ENCODE measurements at regions not wholly inside any gene's neighbourhood (a gene's known extent, or its start where the extent isn't known, plus 50 kb on each side); places are given as distances from the start of the nearest gene placed in this dataset.

DNA sequence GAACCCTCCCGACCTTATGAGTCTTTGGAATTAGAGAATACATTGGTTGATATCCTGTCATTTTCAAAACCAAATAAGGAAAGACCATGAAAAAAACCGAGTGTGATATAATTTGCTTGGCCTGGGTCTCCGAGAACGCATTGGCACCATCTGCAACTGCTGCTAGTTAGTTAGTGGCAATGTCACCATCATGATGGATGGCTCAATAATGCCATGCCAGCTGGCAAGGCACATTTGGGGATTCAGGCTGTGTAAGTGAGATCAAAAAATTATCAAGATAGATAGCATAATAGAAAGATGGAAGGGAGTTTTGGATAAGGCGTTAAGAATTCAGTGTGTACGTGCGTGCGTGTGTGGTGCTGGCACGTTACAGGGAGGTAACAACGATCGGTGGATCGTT is 134.7 kb upstream of the TCERG1L start:
- DNase-seq (ENCODE audit: low read depth): no peak
- no peak overlapping the region for H3K4me3 ChIP-seq (ENCODE audit: low read depth, low read length)
- TF ChIP-seq, protein P1, sequence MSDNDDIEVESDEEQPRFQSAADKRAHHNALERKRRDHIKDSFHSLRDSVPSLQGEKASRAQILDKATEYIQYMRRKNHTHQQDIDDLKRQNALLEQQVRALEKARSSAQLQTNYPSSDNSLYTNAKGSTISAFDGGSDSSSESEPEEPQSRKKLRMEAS (IDR thresholded peaks at IDR 0.05; ENCODE audit: low read depth, low read length): no peak

DNA sequence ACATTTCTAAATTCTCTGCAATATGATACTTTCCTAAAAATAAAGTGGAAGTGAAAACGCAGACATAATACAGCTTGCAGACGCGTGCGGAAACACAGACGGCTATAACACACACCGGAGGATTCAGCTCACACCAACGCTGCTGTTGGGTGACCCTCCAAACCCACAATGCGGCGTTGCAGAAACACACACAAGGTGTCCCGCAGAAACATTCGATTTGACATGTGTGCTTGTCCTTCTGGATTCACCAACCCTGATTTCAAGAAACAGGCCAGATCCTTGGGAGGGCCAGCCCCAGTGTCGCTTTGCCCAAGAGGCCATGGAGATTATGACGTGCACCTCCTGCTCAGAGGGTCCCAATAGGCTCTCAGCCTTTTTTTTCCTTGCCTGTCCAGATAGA is 136.7 kb upstream of the TCERG1L start:
- TF ChIP-seq, protein P2, sequence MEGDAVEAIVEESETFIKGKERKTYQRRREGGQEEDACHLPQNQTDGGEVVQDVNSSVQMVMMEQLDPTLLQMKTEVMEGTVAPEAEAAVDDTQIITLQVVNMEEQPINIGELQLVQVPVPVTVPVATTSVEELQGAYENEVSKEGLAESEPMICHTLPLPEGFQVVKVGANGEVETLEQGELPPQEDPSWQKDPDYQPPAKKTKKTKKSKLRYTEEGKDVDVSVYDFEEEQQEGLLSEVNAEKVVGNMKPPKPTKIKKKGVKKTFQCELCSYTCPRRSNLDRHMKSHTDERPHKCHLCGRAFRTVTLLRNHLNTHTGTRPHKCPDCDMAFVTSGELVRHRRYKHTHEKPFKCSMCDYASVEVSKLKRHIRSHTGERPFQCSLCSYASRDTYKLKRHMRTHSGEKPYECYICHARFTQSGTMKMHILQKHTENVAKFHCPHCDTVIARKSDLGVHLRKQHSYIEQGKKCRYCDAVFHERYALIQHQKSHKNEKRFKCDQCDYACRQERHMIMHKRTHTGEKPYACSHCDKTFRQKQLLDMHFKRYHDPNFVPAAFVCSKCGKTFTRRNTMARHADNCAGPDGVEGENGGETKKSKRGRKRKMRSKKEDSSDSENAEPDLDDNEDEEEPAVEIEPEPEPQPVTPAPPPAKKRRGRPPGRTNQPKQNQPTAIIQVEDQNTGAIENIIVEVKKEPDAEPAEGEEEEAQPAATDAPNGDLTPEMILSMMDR (IDR thresholded peaks at IDR 0.05; ENCODE audit: low read depth, low read length): no peak
- TF ChIP-seq MYC (IDR thresholded peaks at IDR 0.05; ENCODE audit: low read depth, low read length) (no peak), POLR2A (IDR thresholded peaks at IDR 0.05; ENCODE audit: extremely low read depth, insufficient read length) (no peak)
- TF ChIP-seq, protein P1 (IDR thresholded peaks at IDR 0.05; ENCODE audit: low read depth, low read length): no peak
- H3K4me3 ChIP-seq (ENCODE audit: low read depth, low read length): no peak overlapping the region

DNA sequence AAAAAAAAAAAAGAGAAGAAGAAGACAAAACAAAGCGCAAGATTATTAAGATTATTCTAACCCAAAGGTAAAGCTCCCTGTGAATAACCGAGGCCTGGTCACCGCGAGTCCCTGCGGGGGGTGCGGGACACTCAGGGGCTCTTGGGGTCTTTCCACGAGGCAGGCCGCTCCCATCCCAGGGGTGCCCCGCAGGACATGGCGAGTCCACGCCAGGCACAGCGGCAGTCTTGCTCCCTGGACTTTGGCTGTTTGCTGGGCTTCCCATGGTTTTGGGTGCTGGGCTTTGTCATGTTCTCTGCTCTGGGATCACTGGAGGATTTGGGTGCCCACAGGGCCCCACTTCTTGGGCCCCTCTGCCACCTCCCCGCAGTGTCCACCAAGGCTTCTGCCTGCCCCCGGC is 137.4 kb upstream of the TCERG1L start:
- no peak overlapping the region for H3K4me3 ChIP-seq (ENCODE audit: low read depth, low read length)
- no peak for DNase-seq (ENCODE audit: low read depth)
- TF ChIP-seq MYC (IDR thresholded peaks at IDR 0.05; ENCODE audit: low read depth, low read length) (no peak), POLR2A (IDR thresholded peaks at IDR 0.05; ENCODE audit: extremely low read depth, insufficient read length) (no peak)
- TF ChIP-seq, protein P1 (IDR thresholded peaks at IDR 0.05; ENCODE audit: low read depth, low read length): no peak

More for the DNA sequence above, 136.7 kb upstream of the TCERG1L start:
- no peak for DNase-seq (ENCODE audit: low read depth)

DNA sequence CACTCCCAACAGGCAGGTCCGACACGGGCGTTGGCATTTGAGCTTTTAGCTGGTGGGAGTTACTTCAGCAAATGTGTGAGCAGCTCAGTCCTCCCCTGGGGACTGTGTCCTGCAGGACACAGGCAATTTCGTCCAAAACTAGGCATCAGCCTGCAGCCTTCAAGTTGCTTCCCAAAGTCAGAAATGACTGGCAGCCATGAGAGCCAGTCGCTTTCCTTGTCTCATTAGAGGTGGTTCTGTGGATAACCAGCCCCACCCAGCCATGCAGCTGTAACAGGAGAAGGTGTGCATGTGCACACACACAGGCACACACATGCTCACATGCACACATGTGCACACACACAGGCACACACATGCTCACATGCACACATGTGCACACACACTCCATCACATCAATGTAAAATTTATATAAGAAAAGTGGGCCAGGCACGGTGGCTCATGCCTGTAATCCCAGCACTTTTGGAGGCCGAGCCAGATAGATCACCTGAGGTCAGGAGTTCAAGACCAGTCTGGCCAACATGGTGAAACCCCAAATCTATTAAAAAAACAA is 138.8 kb upstream of the TCERG1L start:
- TF ChIP-seq, protein P1 (IDR thresholded peaks at IDR 0.05; ENCODE audit: low read depth, low read length): no peak
- TF ChIP-seq, protein P2 (IDR thresholded peaks at IDR 0.05; ENCODE audit: low read depth, low read length): no peak
- TF ChIP-seq MYC (IDR thresholded peaks at IDR 0.05; ENCODE audit: low read depth, low read length) (no peak), POLR2A (IDR thresholded peaks at IDR 0.05; ENCODE audit: extremely low read depth, insufficient read length) (no peak)
- DNase-seq (ENCODE audit: low read depth): no peak

DNA sequence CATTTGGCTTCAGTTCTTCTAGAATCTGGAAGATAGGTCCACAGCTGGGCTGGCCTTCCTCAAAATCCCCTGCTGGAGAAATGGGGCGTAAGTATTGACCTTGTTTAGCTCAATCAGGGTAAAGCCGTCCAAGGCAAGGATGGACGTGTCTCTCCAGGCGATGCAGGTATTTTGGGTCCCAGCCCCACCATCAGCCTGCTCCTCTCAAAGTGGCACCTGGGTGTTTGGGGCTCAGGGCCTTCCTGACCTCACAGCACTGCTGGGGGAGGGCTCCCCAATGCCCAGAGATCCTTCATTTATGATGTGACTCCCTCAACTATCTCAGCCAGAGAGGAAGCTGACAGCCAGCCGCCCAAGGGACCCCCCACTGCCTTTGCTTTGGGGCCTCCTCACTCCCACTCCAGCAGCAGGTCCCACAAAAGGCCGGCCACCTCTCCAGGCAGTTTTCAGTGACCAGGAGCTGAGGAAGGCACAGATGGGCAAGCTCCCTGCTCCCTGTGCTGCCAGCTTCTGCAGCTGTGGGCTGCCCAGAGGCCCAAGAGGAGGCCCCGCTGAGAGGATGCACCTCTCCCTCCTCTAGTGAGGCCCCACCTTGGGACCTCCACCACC is 140.0 kb upstream of the TCERG1L start:
- no peak for DNase-seq (ENCODE audit: low read depth)
- no peak overlapping the region for H3K4me3 ChIP-seq (ENCODE audit: low read depth, low read length)
- TF ChIP-seq, protein P2 (IDR thresholded peaks at IDR 0.05; ENCODE audit: low read depth, low read length): no peak
- TF ChIP-seq, protein P1 (IDR thresholded peaks at IDR 0.05; ENCODE audit: low read depth, low read length): no peak
- TF ChIP-seq POLR2A (IDR thresholded peaks at IDR 0.05; ENCODE audit: extremely low read depth, insufficient read length) (no peak), MYC (IDR thresholded peaks at IDR 0.05; ENCODE audit: low read depth, low read length) (no peak)

More for the DNA sequence above, 138.8 kb upstream of the TCERG1L start:
- H3K4me3 ChIP-seq (ENCODE audit: low read depth, low read length): no peak overlapping the region

DNA sequence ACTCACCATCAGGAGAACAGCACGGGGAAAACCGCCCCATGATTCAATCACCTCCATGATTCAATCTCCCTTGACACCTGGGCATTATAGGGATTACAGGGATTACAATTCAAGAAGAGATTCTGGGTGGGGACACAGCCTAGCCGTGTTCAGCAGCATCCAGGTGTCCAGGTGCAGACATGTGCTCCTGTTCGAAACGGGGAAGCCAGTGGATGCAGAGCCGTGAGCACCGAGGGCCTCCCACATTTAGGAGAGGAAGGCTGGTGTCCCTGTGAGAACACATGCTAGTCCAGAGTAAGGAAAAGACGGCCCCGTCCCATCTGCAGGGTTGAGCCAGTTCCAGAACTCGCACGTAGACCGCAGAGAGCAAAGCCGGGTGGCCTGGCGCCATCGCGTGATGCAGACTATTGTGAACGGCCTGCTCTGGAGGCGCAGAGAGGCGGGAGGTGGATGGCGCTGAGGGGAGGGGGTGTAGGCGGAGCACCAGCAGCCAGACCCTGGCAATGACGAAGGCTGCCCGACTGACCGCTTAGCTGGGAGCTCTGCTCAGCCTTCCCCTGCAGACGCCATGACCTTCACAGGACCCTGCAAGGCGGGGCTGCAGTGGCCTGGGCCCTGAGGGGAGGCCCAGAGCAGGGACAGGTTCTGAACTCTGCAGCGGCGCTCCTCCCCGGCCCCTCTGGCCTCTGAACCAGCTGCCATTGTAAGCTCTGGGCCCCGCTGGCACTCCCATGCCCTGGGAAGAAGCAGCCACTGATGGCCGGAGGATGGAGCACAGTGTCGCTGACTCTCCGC is 141.6 kb upstream of the TCERG1L start:
- no peak for DNase-seq (ENCODE audit: low read depth)
- no peak for TF ChIP-seq POLR2A (IDR thresholded peaks at IDR 0.05; ENCODE audit: extremely low read depth, insufficient read length)
- TF ChIP-seq, protein P2 (IDR thresholded peaks at IDR 0.05; ENCODE audit: low read depth, low read length): no peak
- TF ChIP-seq, protein P1 (IDR thresholded peaks at IDR 0.05; ENCODE audit: low read depth, low read length): no peak
- TF ChIP-seq MYC (IDR thresholded peaks at IDR 0.05; ENCODE audit: low read depth, low read length): no peak
- H3K4me3 ChIP-seq (ENCODE audit: low read depth, low read length): no peak overlapping the region

Measured in NB4 (cell line).